MM.1S (cell line): ENCODE measurements at regions not wholly inside any gene's neighbourhood (a gene's known extent, or its start where the extent isn't known, plus 50 kb on each side); places are given as distances from the start of the nearest gene placed in this dataset.

ENCODE experiments used
- DNase-seq: peaks from one replicate; pipeline ENCODE4 v3.0.0-alpha.2; 2015
- H2AFZ ChIP-seq: fragments of 300-600 bp; sonication (generic); 2 replicates; pipeline ENCODE4 v1.6.0; 2016; ENCODE audit warnings: antibody characterized with exemption, low read length
- H3F3A ChIP-seq: fragments of 300-600 bp; sonication (generic); 2 replicates; pipeline ENCODE4 v1.6.1; 2016; ENCODE audit warnings: mild to moderate bottlenecking, antibody characterized with exemption, low read length, moderate library complexity, mixed read lengths; ENCODE audit not compliant: insufficient read depth
- H3K27ac ChIP-seq: fragments of 300-600 bp; sonication (generic); 2 replicates; pipeline ENCODE4 v1.5.1; 2016; ENCODE audit warnings: mild to moderate bottlenecking, low read length
- H3K27me3 ChIP-seq: fragments of 300-600 bp; sonication (generic); replicated peaks from 2 replicates; pipeline ENCODE4 v1.6.0; 2016; ENCODE audit warnings: low read length; ENCODE audit not compliant: insufficient read depth
- H3K36me3 ChIP-seq: fragments of 300-600 bp; sonication (generic); replicated peaks from 2 replicates; pipeline ENCODE4 v1.6.1; 2016; ENCODE audit warnings: mild to moderate bottlenecking, low read length, mixed read lengths; ENCODE audit not compliant: insufficient read depth
- H3K4me1 ChIP-seq: fragments of 300-600 bp; sonication (generic); 2 replicates; pipeline ENCODE4 v1.6.1; 2016; ENCODE audit warnings: low read length, mixed read lengths
- H3K4me2 ChIP-seq: fragments of 300-600 bp; sonication (generic); 2 replicates; pipeline ENCODE4 v1.6.0; 2016; ENCODE audit warnings: low read depth, low read length
- H3K4me3 ChIP-seq: fragments of 300-600 bp; sonication (generic); 2 replicates; pipeline ENCODE4 v1.5.1; 2016; ENCODE audit warnings: low read length, mixed read lengths
- H3K79me2 ChIP-seq: fragments of 300-600 bp; sonication (generic); 2 replicates; pipeline ENCODE4 v1.6.1; 2016; ENCODE audit warnings: mixed run types, low read length, mixed read lengths
- H3K9ac ChIP-seq: fragments of 300-600 bp; sonication (generic); 2 replicates; pipeline ENCODE4 v1.6.1; 2016; ENCODE audit warnings: low read length, mixed read lengths
- H3K9me2 ChIP-seq: fragments of 300-600 bp; sonication (generic); replicated peaks from 2 replicates; pipeline ENCODE4 v1.6.1; 2016; ENCODE audit warnings: mild to moderate bottlenecking, low read length, mixed read lengths; ENCODE audit not compliant: insufficient read depth
- H3K9me3 ChIP-seq: fragments of 300-600 bp; sonication (generic); replicated peaks from 2 replicates; pipeline ENCODE4 v1.6.1; 2016; ENCODE audit warnings: mild to moderate bottlenecking, low read length, mixed read lengths; ENCODE audit not compliant: insufficient read depth
- H4K20me1 ChIP-seq: fragments of 300-600 bp; sonication (generic); 2 replicates; pipeline ENCODE4 v1.6.1; 2016; ENCODE audit warnings: mild to moderate bottlenecking, low read length, moderate library complexity, mixed read lengths; ENCODE audit not compliant: insufficient read depth
- CTCF ChIP-seq: fragments of 300-600 bp; sonication (generic); IDR thresholded peaks from 2 replicates; pipeline ENCODE4 v1.5.1; 2016; ENCODE audit warnings: antibody characterized with exemption, low read length, mixed read lengths
- EZH2 ChIP-seq: fragments of 300-600 bp; sonication (generic); optimal IDR thresholded peaks from 2 replicates; pipeline ENCODE3; 2017; ENCODE audit warnings: low read depth, mild to moderate bottlenecking, antibody characterized with exemption, low read length, mixed read lengths
- EZH2phosphoT487 ChIP-seq: fragments of 300-600 bp; sonication (generic); IDR thresholded peaks from 2 replicates; pipeline ENCODE4 v1.6.1; 2018; ENCODE audit warnings: antibody characterized with exemption, low read length

GRCh38 chr12:115320967-115321366 is 637.0 kb upstream of the TBX3 start:
- no peak overlapping the region for H3K9ac ChIP-seq

GRCh38 chr12:115320451-115320850 is 636.5 kb upstream of the TBX3 start:
- Histone ChIP-seq H3K4me1 (no peaks in the 10 kb centered on the region), H3K9me2 (no peaks in the 10 kb centered on the region), H3K9ac (no peak overlapping the region), H3K36me3 (no peaks in the 10 kb centered on the region), H3K4me3 (no peak overlapping the region), H3K4me2 (no peak overlapping the region), H3F3A (no peaks in the 10 kb centered on the region), H3K79me2 (no peaks in the 10 kb centered on the region), H3K9me3 (no peaks in the 10 kb centered on the region), H3K27me3 (no peaks in the 10 kb centered on the region), H3K27ac (no peak overlapping the region), H4K20me1 (no peaks in the 10 kb centered on the region), H2AFZ (no peak overlapping the region)
- DNase-seq = no peak
- no peak for TF ChIP-seq EZH2
- no peak for TF ChIP-seq CTCF
- no peak for TF ChIP-seq EZH2phosphoT487

More at GRCh38 chr12:115320967-115321366, 637.0 kb upstream of the TBX3 start:
- Histone ChIP-seq H3K9me2 (no peaks in the 10 kb centered on the region), H3K4me1 (no peaks in the 10 kb centered on the region), H4K20me1 (no peaks in the 10 kb centered on the region), H3K4me2 (no peak overlapping the region), H3K79me2 (no peaks in the 10 kb centered on the region), H3F3A (no peaks in the 10 kb centered on the region), H2AFZ (no peak overlapping the region), H3K27ac (no peak overlapping the region), H3K27me3 (no peaks in the 10 kb centered on the region), H3K36me3 (no peaks in the 10 kb centered on the region), H3K9me3 (no peaks in the 10 kb centered on the region), H3K4me3 (no peak overlapping the region)
- no peak for DNase-seq
- no peak for TF ChIP-seq EZH2
- TF ChIP-seq CTCF = no peak
- TF ChIP-seq EZH2phosphoT487 = no peak

DNA sequence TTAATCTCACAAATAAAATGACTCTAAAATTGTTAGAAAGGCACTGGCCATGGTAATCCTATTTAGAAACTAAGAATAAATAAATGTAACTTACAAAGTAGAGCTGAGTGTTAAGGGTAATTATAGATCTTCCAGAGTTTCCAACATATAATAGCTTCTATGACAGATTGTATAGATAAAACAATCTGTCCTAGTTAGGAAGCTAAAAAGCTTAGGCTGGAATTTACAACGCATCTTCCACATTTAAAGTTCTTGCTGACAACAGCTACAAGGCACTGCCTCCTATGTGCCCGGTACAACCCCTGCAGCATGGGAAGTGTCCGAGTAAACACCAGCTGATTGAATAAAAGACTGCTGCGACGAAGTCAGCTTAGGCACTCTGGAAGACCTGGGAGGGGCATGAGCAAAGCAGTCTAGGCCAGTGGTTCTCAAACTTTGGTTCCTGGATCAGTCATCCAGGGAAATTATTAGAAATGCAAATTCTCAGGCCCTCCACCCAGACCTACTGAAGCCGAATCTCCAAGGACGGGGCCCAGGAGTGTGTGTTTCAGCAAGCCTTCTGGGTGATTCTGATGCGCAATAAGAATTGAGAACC is 635.6 kb upstream of the TBX3 start:
- H3K36me3 ChIP-seq = no peaks in the 10 kb centered on the region
- H3K79me2 ChIP-seq = no peaks in the 10 kb centered on the region
- TF ChIP-seq EZH2 = no peak
- no peak overlapping the region for H2AFZ ChIP-seq
- no peaks in the 10 kb centered on the region for H3K9me3 ChIP-seq
- no peaks in the 10 kb centered on the region for H3K27me3 ChIP-seq
- no peaks in the 10 kb centered on the region for H3K4me1 ChIP-seq
- DNase-seq = no peak
- no peak overlapping the region for H3K4me3 ChIP-seq
- no peaks in the 10 kb centered on the region for H3K9me2 ChIP-seq
- H3F3A ChIP-seq = no peaks in the 10 kb centered on the region
- no peak overlapping the region for H3K27ac ChIP-seq
- H3K4me2 ChIP-seq = no peak overlapping the region
- no peaks in the 10 kb centered on the region for H4K20me1 ChIP-seq
- H3K9ac ChIP-seq = no peak overlapping the region

DNA sequence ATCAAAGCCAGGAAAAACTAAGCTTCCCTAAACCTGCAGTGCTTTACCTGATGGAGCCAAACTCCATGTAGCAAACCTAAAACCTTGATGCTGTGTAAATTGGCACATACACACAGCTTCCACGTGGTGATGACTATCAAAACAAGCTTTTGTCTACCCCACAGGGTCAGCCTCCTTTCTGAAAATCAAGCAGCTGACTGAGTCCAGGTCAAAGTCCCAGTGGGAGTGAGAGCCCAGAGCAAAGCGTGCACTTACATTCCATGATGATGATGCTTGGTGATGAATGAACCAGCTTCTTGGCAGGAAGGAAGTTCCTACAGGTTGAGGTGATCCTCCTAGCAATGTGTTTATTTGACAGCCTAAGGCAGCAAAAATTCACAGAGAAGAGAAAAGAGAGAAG is 630.0 kb upstream of the TBX3 start:
- Histone ChIP-seq H3K4me2 (no peak overlapping the region), H3K79me2 (no peaks in the 10 kb centered on the region), H3K36me3 (no peaks in the 10 kb centered on the region), H3F3A (no peaks in the 10 kb centered on the region), H4K20me1 (no peaks in the 10 kb centered on the region), H2AFZ (no peak overlapping the region), H3K9me2 (no peaks in the 10 kb centered on the region), H3K27me3 (no peaks in the 10 kb centered on the region), H3K9ac (no peak overlapping the region), H3K4me1 (no peaks in the 10 kb centered on the region), H3K9me3 (no peaks in the 10 kb centered on the region), H3K4me3 (no peak overlapping the region), H3K27ac (no peak overlapping the region)
- TF ChIP-seq EZH2 (no peak), EZH2phosphoT487 (no peak), CTCF (no peak)
- DNase-seq = no peak
